ENCODE measurements at regions not wholly inside any gene's neighbourhood (a gene's known extent, or its start where the extent isn't known, plus 50 kb on each side); places are given as distances from the start of the nearest gene placed in this dataset.
"Not testable (repeated sequence)": the region's sequence is repeated elsewhere in the genome, so short reads cannot be mapped to it uniquely, and the experiment has no call there.

DNA sequence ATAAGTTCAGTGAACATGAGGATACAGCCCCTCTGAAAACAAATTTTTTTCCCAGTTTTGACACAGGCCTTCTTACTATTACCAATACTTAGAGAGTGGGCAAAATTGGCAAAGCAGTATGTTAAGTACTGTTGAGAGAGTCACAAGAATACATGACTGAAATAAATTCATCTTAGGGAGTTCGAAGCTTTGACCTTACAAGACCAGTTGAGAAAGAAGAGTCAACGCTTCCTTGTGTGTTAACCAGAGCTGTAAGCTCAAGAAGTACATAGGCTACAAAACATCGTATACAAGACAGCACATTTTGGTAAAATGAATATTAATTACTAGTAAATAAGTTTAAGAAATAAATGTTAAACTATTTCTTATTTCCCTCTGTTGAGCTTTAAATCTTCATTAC is 164.4 kb upstream of the RORA start:
- DNase-seq = no peak

- DNase-seq = no peak
Observed at GRCh38 chr15:61390138-61390537, 161.0 kb upstream of the RORA start.

DNA sequence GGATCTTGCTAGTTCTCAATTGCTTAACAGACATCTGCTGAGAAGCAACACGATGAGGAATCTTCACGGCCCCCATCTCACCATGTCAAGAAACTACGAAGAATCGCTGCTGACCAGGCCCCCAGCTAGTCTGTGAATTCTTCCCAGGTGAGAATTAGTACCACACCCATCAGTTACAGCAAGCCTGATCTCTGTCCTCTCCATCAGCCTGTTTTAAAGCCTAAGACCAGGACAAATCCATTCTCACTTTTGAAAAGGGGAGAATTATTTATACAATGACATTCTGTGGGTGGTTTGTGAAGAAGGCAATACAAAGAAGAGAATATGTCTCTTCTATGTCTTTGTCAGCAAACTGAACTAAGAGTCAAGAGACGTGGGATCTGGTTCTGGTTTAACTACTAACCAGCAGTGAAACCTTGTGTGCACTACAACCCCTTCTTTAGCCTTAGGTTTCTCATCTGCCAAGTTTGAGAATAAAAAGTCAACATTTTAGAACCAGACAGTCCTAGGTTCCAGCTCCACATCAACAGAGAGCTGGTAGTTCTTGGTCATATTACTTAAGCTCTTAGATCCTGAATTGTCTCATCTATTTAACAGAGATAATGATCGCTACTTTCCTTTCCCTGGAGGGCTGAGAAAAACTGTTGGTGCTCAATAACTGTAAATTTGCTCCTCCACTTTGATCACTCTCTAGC is 160.4 kb upstream of the RORA start:
- no peak for DNase-seq

GRCh38 chr15:61387675-61388074 is 158.6 kb upstream of the RORA start:
- no peak for DNase-seq

- DNase-seq = no peak
Observed at GRCh38 chr15:61383421-61383820, 154.3 kb upstream of the RORA start.

DNA sequence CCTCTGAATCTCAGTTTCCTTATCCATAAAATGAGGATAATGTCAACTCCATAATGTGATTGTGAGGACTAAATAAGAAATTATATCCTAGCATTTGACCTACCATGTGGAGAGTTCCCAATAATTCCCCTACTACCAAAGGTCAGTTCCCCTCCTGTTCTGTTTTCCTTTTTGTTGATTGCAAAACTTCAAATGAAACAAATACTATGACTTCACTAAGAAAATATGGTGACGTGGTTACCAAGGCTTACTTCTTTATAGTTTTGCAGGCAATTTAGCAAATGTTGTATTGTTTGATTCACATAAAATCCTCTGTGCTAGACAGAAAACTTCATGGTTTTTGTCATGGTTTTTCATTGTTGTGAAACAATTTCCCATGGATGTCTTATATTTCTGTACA is 153.8 kb upstream of the RORA start:
- DNase-seq = no peak

DNA sequence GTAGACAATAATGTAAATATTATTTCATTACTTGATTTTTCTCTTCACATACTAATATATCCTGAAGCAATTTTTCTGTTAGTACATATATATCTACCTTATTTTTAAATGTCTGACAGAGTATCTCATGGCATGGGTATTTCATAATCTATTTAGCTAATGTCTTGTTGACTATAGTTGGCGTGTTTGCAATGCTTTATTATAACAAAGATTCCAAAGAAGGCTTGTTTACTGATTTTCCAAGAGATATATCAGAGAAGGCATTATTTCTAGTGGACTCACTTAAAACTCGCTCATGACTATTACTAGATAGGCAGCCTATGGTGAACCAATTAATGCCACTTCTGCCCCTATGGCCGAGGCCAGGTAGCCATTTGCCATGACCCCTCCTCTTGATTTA is 152.4 kb upstream of the RORA start:
- DNase-seq = no peak

DNA sequence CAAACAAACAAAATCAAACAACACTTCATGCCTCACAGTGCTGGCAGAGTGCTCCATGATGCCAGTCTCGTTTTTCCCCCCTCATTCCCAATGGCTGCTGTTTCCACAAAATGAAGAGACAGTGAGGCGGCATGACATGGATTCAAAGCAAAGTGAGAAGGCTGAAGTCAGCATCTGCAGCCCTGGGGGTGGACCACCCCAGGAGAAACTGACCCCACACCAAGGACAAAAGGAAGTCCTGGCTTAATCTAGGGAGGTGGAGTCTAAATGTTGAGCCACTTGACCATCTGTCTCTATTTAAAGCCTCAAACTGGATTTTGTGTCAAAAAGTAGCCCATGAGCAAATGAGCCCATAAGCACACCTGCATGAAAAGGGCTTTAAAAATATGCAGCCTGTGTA is 151.2 kb upstream of the RORA start:
- DNase-seq = no peak

GRCh38 chr15:61379005-61379404 is 149.9 kb upstream of the RORA start:
- no peak for DNase-seq

GRCh38 chr15:61376961-61377360 is 147.9 kb upstream of the RORA start:
- no peak for DNase-seq

GRCh38 chr15:61376516-61376915 is 147.4 kb upstream of the RORA start:
- DNase-seq = no peak

GRCh38 chr15:61374848-61375247 is 145.7 kb upstream of the RORA start:
- DNase-seq = no peak

DNA sequence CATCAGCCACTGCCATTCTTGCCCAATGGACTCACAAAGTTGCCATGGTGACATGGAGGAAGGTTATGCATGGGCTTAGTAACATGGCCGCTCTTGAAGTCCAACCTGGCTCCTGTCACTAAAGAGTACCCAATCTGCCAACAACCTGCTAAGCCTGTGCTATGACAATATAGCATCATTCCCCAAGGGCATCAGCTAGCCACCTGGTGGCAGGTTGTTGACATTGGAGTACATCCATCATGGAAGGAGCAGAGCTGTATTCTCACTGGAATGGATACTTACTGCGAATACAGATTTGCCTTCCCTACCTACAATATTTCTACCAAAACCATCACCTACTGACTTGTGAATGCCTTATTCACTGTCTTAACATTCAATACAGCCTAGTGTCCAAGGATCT is 138.9 kb upstream of the RORA start:
- DNase-seq = no peak

DNA sequence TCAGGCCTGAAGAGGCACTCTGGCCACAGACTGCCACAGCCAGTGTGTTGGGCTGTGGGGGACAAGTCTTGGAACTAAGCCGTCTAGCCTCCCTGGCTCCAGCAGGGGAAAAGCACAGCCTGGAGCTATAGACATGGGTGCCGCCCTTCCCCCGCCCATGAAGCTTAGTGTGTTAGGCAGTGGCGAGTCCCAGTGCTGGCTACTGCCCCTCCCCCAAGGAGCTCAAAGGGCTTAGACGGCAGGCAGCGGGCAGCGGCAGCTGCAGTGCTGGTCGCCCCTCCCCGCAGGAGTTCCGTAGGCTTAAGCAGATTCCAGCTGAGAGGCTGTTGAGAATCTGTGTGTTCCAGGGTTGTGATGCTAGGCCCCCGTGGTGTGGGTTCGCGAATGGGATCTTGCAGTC is 135.8 kb upstream of the RORA start:
- DNase-seq = no peak

- DNase-seq = not testable (repeated sequence)
Observed at GRCh38 chr15:61362912-61363311, 133.8 kb upstream of the RORA start.

- DNase-seq = no peak
Observed at GRCh38 chr15:61344293-61344692, 115.2 kb upstream of the RORA start.

DNA sequence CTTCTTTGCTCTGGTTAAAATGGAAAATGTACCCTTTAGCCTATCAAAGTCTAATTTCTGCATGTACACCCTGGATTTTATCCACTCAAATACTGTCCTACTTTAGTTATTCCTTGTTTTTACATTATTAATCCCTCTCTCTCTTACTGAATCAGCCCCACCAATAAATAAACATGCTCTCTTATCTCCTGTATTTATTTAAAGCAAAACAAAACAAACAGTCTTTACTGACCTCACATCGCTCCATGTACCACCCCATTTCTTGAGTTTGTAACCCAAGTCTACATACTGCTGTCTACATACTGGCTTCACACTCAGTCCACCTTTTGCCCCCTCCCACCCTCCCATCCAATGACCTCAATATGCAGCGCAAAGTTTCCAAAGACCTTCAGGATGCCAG is 113.3 kb upstream of the RORA start:
- no peak for DNase-seq

GRCh38 chr15:61339516-61339915 is 110.4 kb upstream of the RORA start:
- DNase-seq = no peak

GRCh38 chr15:61337541-61337940 is 108.4 kb upstream of the RORA start:
- DNase-seq = no peak

DNA sequence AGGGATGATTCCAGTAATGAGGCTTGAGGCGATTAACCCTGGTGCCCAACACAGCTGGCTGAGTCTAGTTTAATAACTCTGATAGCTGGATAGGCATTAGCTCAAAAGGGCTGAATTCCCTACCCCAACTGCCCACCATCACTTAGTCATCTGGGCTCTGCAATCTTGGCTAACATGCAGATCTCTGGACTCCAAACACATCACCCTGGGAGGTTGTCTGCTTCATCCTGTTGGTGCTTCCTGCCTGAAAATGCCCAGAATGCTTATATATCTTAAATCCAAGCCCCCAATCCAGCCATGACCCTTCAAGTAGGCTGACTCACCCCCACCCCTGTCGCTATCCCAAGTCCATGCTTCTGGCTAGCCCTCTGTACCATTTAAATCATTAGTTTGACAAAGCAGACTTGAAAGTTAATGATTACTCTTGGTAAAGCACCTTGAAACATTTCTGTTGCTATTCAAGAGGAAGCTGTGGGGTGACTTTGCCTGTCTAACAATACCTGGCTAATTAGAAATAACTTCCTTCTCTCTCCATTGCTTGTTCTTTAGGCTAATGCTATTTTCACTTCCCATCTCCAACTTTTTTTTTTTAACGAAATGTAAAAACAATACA is 107.0 kb upstream of the RORA start:
- DNase-seq = no peak

- not testable (repeated sequence) for DNase-seq
Observed at GRCh38 chr15:61334714-61335113, 105.6 kb upstream of the RORA start.

DNA sequence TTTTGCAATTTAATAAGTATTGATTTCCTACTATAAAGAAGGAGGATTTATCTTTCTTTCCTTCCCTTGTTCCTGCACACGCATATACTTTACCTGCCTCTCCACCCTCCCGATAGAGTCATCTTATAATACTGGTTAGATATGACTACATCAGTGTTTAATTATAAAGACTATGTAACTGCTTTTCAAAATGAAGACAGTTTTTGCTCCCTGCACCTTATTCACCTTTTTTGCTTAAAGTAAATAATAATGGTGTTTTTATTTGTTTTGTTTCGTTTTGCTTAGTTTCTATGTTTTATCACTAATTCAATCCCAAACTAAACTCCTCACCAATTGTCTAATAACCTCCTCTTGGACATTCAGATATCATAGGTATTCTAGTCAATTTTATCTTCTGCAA is 101.9 kb upstream of the RORA start:
- no peak for DNase-seq

GRCh38 chr15:61327019-61327631 is 98.0 kb upstream of the RORA start:
- DNase-seq = no peak

DNA sequence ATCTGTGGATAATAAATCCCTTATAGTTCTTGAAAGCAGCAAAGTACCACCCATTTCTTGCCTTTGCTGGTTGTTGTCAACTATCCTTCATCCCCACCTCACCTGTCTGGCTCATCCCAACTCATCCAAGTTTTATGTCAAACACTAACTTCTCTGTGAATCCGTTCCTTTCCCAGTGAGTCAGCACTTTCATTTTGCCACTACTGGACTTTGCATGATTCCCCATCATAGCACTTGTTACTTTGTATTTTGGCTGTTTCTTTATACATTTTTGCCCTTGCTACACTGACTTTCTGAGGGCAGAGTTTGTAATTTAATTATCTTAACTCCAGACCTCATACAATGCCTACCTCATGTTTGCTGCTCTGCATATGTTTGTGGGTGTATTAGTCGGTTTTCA is 90.8 kb upstream of the RORA start:
- no peak for DNase-seq

All from NCI-H2171 (cell line).